Lung (tissue), 11 donors: ENCODE measurements at regions not wholly inside any gene's neighbourhood (a gene's known extent, or its start where the extent isn't known, plus 50 kb on each side); places are given as distances from the start of the nearest gene placed in this dataset.

Source experiments
- ATAC-seq: fragments of 200-7000 bp; cut with Tn5 transposase; one replicate; pipeline ENCODE4 v1.9.1; 2020; ENCODE audit warnings: moderate number of reproducible peaks; ENCODE audit not compliant: insufficient read depth, low FRiP score
- DNase-seq, 3 donors: peaks; one replicate each; pipeline ENCODE4 v3.0.0-alpha.2; 2013 to 2017
- H3K27ac ChIP-seq, 2 donors: one replicate each; pipeline ENCODE4 v1.5.1; 2013; ENCODE audit warnings: mild to moderate bottlenecking in 2 of 2, moderate library complexity in 2 of 2, control low read depth in 1 of 2, inconsistent platforms in 1 of 2, low read depth in 1 of 2, low read length in 1 of 2
- H3K27me3 ChIP-seq, 3 donors: one replicate each; pipeline ENCODE4 v1.5.1; 2013; ENCODE audit warnings: low read length in 2 of 3; ENCODE audit not compliant: control insufficient read depth in 3 of 3, insufficient read depth in 3 of 3
- H3K36me3 ChIP-seq, 4 donors: one replicate each; pipeline ENCODE4 v1.5.1; 2013; ENCODE audit warnings: low read length in 4 of 4, mild to moderate bottlenecking in 1 of 4, moderate library complexity in 1 of 4; ENCODE audit not compliant: control insufficient read depth in 4 of 4, insufficient read depth in 4 of 4
- H3K4me1 ChIP-seq, 5 donors: one replicate each; pipeline ENCODE4 v1.5.1; 2013; ENCODE audit warnings: low read length in 5 of 5, mild to moderate bottlenecking in 2 of 5, moderate library complexity in 1 of 5; ENCODE audit not compliant: control insufficient read depth in 5 of 5, insufficient read depth in 5 of 5
- H3K4me3 ChIP-seq: one replicate; pipeline ENCODE4 v1.5.1; 2013; ENCODE audit warnings: mild to moderate bottlenecking, control low read depth, moderate library complexity
- H3K9ac ChIP-seq, 2 donors: one replicate each; pipeline ENCODE4 v1.5.1; 2013; ENCODE audit warnings: low read length in 2 of 2, control low read depth in 1 of 2; ENCODE audit not compliant: insufficient read depth in 1 of 2
- H3K9me3 ChIP-seq, 4 donors: one replicate each; pipeline ENCODE4 v1.5.1; 2013; ENCODE audit warnings: low read length in 3 of 4, mild to moderate bottlenecking in 1 of 4, moderate library complexity in 1 of 4; ENCODE audit not compliant: control insufficient read depth in 4 of 4, insufficient read depth in 3 of 4
- CTCF ChIP-seq: IDR thresholded peaks from 2 replicates; pipeline ENCODE4 v1.5.1; 2012; ENCODE audit warnings: mild to moderate bottlenecking; ENCODE audit errors: control extremely low read depth, extremely low read depth
- WGBS, 2 donors: extraction: QIAGEN DNeasy Blood & Tissue Kit; methylation state at CpG; one replicate each; pipeline ENCODE4 v1.1.7; 2013; 5-methylcytosine and 5-hydroxymethylcytosine counted together
- donor health status: control.
- donor health status: control.
- donor health status: Bipolar disorder and iron deficiency.
- donor health status: healthy.
- donor health status: DM: yes; HTN: yes; CAD: no.

GRCh38 chr12:60173224-60174170 is 577.7 kb downstream of the SLC16A7 start:
- no peaks in the 10 kb centered on the region for H3K36me3 ChIP-seq
- no peaks in the 10 kb centered on the region for H3K9me3 ChIP-seq
- DNase-seq = no peak
- H3K9ac ChIP-seq = no peak overlapping the region
- ATAC-seq = no peak
- no peak for TF ChIP-seq CTCF
- no peaks in the 10 kb centered on the region for H3K27me3 ChIP-seq
- no peaks in the 10 kb centered on the region for H3K4me1 ChIP-seq
- H3K4me3 ChIP-seq = no peak overlapping the region
- 87 to 89% methylated on average over 9 of the region's 9 CpGs for WGBS, 2 donors
- H3K27ac ChIP-seq = no peak overlapping the region

- H3K9ac ChIP-seq = no peak overlapping the region
- TF ChIP-seq CTCF = no peak
- H3K36me3 ChIP-seq = no peaks in the 10 kb centered on the region
- H3K27me3 ChIP-seq = no peaks in the 10 kb centered on the region
- no peak for DNase-seq
- H3K9me3 ChIP-seq = no peaks in the 10 kb centered on the region
- no peak for ATAC-seq
- no peaks in the 10 kb centered on the region for H3K4me1 ChIP-seq
- no peak overlapping the region for H3K4me3 ChIP-seq
- no peak overlapping the region for H3K27ac ChIP-seq
These were observed 578.6 kb downstream of the SLC16A7 start for GRCh38 chr12:60174476-60174875.

- Histone ChIP-seq H3K9me3 (no peaks in the 10 kb centered on the region), H3K4me1 (no peaks in the 10 kb centered on the region), H3K27ac (no peak overlapping the region), H3K4me3 (no peak overlapping the region), H3K9ac (no peak overlapping the region), H3K36me3 (no peaks in the 10 kb centered on the region), H3K27me3 (no peaks in the 10 kb centered on the region)
- DNase-seq (no peak), ATAC-seq (no peak)
- TF ChIP-seq CTCF = no peak
- WGBS, 2 donors = 0 to 56% methylated on average over 1 of the region's 1 CpG
These were observed 579.1 kb downstream of the SLC16A7 start for GRCh38 chr12:60174941-60175340.
